Motor neuron (in vitro differentiated cells): ENCODE measurements at regions not wholly inside any gene's neighbourhood (a gene's known extent, or its start where the extent isn't known, plus 50 kb on each side); places are given as distances from the start of the nearest gene placed in this dataset.

Source experiments
- ATAC-seq, 8 experiments: fragments of 200-7000 bp; cut with Tn5 transposase; replicated peaks in 6 of 8; 2 replicates each; pipeline ENCODE4 v1.8.0; 2021; ENCODE audit warnings: mild to moderate bottlenecking in 8 of 8, moderate library complexity in 8 of 8
- H3K27ac ChIP-seq, 2 donors: fragments of 250-450 bp; sonication (Bioruptor Pico); 2 replicates each; pipeline ENCODE4 v1.9.0; 2021; ENCODE audit warnings: antibody characterized with exemption in 2 of 2, mild to moderate bottlenecking in 2 of 2, moderate library complexity in 1 of 2
- H3K4me1 ChIP-seq, 2 donors: fragments of 250-450 bp; sonication (Bioruptor Pico); replicated peaks in 1 of 2; 2 replicates each; pipeline ENCODE4 v1.6.1; 2021; ENCODE audit warnings: antibody characterized with exemption in 2 of 2, mild to moderate bottlenecking in 2 of 2, moderate library complexity in 1 of 2
- H3K4me3 ChIP-seq, 5 donors: fragments of 250-450 bp; sonication (Bioruptor Pico); 2 replicates each; pipeline ENCODE4 v1.9.0; 2021; ENCODE audit warnings: antibody characterized with exemption in 5 of 5, mild to moderate bottlenecking in 5 of 5, moderate library complexity in 4 of 5
- whole genome bisulfite sequencing, 10 experiments: fragments of 450-650 bp; shearing (Covaris generic); methylation state at CpG; one replicate each; pipeline ENCODE4 v1.0.0; 2022; 5-methylcytosine and 5-hydroxymethylcytosine counted together
- in situ Hi-C, 9 experiments: fragments of 400-800 bp; cut with MboI; loops; one replicate each; pipeline ENCODE4 v1.15.0; 2021; ENCODE audit warnings: low sequenced_read_pairs in 9 of 9, low pct_unique_long_range_greater_than_20kb in 2 of 9; ENCODE audit not compliant: unreplicated experiment in 9 of 9

DNA sequence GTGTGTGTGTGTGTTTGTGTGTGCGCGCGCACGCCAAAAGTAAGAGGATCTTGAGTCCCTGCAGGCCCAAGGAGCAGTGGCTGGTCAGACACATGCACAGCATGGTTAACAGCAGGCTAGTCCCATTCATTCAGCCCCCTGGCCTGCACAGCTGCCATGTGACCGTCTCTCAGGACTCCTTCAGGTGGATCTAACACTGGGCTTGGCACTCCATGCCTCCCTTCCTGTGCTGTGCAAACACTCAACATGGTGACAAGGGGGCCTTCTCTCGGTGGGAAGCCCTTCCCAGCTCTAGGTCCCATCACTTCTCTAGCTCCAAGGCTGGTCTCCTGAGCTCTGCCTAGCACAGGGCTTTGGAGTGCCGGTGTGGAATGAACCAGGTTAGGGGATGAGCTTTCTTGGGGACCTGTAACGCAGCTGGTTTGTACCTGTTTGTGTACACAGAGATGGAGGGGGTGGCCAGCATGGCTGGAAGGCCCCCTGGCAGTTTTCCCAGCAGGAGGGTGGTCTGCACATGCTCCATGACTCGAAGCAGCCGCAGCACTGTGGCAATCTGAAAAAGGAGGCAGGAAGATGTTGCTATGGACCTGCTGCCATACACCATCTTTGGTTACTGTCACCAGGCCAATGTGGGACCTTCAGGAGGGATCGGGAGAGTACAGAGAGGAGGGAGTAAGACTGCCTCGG is 69.4 kb upstream of the GCSH start:
- in situ Hi-C loops: no loop called here
- Histone ChIP-seq H3K27ac (no peak overlapping the region), H3K4me1 (no peaks in the 10 kb centered on the region), H3K4me3 (no peak overlapping the region)
- WGBS, 10 experiments: 20 to 79% (median 72%) methylated on average over 2 to 11 of the region's 12 CpGs; no CpG with 5 or more reads in 2 of the 10 experiments
- no peak for ATAC-seq

DNA sequence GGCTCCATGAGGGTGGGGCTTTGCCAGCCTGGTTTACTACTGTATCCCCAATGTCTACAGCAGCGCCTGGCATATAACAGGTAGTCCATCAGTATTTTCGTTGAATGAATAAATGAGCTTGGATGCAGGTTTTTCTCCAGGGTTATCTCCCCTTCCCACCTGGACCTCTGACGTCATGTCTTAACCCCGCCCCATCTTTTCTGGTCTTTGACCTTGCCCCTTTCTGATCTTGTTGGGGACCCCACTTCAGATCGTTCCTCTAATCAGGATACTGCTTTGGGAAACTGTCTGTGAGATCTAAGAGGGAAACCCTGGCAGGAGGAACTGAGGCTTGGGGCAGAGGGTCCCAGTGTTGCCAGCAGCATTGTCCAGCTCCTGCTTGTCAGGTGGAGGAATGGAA is 68.8 kb upstream of the GCSH start:
- no peak for ATAC-seq
- 17 to 88% (median 70%) methylated on average over 1 to 2 of the region's 5 CpGs; no CpG with 5 or more reads in 5 of the 10 experiments for WGBS, 10 experiments
- in situ Hi-C loops: no loop called here

DNA sequence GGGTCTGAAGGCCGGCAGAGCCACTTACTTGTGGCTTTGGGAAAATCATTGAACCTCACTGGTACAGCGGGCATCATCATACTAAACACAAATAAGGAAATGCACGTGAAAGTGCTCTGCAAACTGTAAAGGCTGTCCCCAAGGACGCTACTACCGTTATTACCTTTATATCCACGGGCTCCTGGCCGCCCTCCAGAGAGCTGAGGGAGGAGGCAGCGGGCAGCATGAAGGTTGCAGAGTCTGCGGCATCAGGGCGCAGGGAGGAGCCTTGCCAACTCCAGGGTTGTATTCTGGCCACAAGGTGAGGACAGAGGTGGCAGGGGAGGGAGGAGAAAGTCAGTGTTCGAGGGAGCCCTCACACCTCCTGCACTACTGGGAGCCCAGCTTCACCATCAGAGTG is 68.3 kb upstream of the GCSH start:
- 0 to 100% (median 77%) methylated on average over 1 to 9 of the region's 11 CpGs; no CpG with 5 or more reads in 2 of the 10 experiments for WGBS, 10 experiments
- Histone ChIP-seq H3K27ac (no peak overlapping the region), H3K4me3 (no peak overlapping the region), H3K4me1 (no peaks in the 10 kb centered on the region)
- ATAC-seq: no peak
- in situ Hi-C loops: no loop called here

More for the DNA sequence above, 68.8 kb upstream of the GCSH start:
- no peaks in the 10 kb centered on the region for H3K4me1 ChIP-seq
- H3K27ac ChIP-seq: no peak overlapping the region
- no peak overlapping the region for H3K4me3 ChIP-seq

DNA sequence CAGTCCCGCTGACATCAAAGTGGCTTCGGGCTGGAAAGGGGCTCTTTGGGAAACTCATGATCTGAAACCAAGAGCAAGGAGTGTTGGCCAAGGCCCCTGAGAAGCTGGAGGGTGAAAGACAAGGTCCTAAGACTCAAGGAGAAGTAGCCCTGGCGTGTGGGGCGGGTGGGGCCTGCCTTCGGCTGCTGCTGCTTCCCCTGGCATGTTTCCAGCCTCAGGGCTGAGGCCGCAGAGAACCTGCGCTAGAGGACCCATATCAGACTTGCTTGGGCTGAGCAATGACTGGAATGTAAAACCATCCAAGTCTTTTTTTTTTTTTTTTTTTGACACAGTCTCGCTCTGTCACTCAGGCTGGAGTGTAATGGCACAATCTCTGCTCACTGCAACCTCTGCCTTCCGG is 67.5 kb upstream of the GCSH start:
- Histone ChIP-seq H3K4me1 (peaks cover 3 to 4% of the 10 kb centered on the region in 2 donors), H3K27ac (no peak overlapping the region), H3K4me3 (no peak overlapping the region)
- no peak for ATAC-seq
- 33 to 100% (median 85%) methylated on average over 1 to 4 of the region's 9 CpGs; no CpG with 5 or more reads in 6 of the 10 experiments for WGBS, 10 experiments
- in situ Hi-C loops: no loop called here

DNA sequence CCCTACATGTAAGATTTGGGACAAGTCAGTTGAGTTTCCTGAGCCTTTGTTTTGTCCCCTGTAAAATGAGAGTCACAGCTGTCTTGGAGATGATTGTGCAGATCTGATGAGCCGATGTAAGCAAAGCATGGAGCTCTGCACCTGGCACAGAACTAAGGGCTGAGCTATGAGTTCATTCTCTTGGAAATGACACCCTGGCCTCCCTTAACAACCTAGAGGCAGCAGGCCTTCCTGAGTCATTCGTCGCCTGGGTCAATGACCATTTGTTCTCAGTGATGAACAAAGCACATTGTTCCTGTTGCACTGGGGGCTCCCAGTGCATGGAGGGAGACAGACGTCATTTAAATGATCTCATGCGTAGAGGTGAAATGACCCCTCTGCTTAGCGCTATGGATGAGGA is 62.8 kb upstream of the GCSH start:
- ATAC-seq: peak in 5 of 8 experiments; percentile 95 to 97 (median 96)
- WGBS, 10 experiments: 20 to 100% (median 44%) methylated on average over 1 to 4 of the region's 6 CpGs; no CpG with 5 or more reads in 4 of the 10 experiments
- in situ Hi-C loops: no loop called here

DNA sequence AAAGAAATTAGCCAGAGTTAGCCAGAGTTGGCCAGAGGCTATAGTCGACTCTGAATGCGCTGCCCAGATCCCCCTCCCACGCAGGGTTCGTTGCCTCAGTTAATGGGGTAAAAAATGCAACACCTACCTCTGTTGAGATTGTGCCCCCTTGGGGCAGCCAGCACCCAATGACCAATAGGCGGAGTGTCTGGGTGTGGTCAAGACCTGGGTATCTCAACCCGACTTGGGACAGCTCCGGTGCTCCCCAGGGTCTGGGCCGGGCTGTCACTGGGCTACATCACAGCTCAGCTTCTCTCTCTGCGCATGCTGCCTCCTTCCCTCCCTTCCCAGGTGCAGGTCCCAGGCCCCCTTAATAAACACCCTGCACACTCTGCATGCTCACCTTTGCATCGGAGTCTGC is 59.6 kb upstream of the GCSH start:
- ATAC-seq: no peak
- H3K27ac ChIP-seq: no peak overlapping the region
- H3K4me3 ChIP-seq: no peak overlapping the region
- in situ Hi-C loops: no loop called here
- WGBS, 10 experiments: 58 to 100% (median 80%) methylated on average over 1 to 8 of the region's 10 CpGs; no CpG with 5 or more reads in 2 of the 10 experiments
- H3K4me1 ChIP-seq: peaks cover 3 to 4% of the 10 kb centered on the region in 2 donors

More for the DNA sequence above, 62.8 kb upstream of the GCSH start:
- Histone ChIP-seq H3K4me3 (no peak overlapping the region), H3K27ac (no peak overlapping the region), H3K4me1 (peaks cover 3 to 4% of the 10 kb centered on the region in 2 donors)

DNA sequence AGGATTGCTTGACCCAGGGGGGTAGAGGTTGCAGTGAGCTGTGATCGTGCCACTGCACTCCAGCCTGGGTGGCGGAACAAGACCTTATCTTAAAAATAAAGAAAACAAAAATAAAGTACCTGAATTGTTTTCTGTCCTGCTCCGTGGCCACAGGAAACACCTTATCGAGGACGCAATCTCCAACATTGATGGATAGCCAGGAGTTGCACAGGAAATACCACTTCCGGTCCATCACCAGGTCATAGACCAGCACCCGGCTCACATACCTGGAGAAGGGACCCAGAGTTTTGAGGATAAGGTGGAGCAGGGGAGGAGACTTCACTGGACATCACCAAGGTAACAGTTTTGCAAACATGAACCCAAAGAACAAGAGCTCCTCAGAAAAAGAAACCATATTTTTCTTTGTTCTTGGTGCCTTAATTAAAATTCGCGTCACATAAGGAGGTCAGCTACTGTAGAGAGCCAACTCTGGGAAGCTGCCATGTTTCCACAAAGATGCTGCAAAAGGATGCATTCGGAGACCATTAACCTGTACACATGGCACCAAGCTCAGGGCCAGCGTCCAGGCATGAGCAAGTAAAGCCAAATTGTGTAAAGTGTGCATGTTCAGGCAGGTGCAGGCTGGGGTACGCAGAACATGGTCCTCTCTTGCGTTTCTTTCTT is 55.6 kb upstream of the GCSH start:
- H3K27ac ChIP-seq: no peak overlapping the region
- WGBS, 10 experiments: 25 to 94% (median 67%) methylated on average over 1 to 11 of the region's 13 CpGs; no CpG with 5 or more reads in 1 of the 10 experiments

DNA sequence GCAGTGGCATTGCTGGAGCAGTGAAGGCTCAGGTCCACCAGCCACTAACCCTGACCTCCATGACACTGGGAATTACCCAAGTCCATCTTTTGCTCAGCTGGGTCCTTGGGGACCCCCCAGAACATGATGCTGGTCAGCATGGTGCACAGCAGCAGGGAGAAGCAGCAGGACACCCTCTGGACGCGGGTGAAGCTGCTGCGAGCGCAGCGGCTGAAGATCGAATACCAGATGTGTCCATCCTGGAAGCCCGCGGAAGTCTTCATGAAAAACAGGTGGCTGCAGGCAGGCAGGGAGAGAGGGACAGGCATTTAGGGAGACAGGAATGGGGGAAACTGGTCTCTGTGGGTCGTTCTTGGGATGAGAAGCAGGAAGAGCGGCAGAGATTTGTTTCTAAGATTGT is 53.4 kb upstream of the GCSH start:
- no peak for ATAC-seq
- no peak overlapping the region for H3K27ac ChIP-seq
- no peaks in the 10 kb centered on the region for H3K4me1 ChIP-seq
- WGBS, 10 experiments: 0 to 99% (median 88%) methylated on average over 1 to 10 of the region's 10 CpGs; no CpG with 5 or more reads in 3 of the 10 experiments
- in situ Hi-C loops: no loop called here
- H3K4me3 ChIP-seq: no peak overlapping the region

More for the DNA sequence above, 55.6 kb upstream of the GCSH start:
- no peak overlapping the region for H3K4me3 ChIP-seq
- H3K4me1 ChIP-seq: no peaks in the 10 kb centered on the region
- no peak for ATAC-seq
- in situ Hi-C loops: no loop called here

DNA sequence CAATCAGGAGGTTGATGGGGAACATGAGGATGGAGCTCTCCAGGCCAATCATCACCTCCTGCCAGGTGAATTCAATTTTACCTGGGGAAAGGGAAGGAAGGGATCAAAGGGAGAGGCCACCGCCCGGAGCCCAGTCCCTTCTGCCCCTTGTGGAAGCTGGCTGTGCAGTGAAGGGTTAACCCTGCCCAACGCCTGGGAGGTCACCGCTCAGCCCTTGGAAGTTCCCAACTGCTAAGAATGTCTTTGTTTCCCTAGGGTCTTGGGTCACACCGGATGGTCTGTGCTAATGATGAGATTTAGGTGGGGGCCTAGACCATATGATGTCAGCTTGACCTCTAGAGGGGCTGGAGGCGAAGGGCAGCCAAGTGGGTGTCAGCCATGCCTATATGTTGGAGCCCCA is 52.1 kb upstream of the GCSH start:
- no peak for ATAC-seq
- in situ Hi-C loops: no loop called here
- Histone ChIP-seq H3K4me1 (no peaks in the 10 kb centered on the region), H3K4me3 (no peak overlapping the region), H3K27ac (no peak overlapping the region)
- 0 to 28% (median 0%) methylated on average over 1 to 3 of the region's 6 CpGs; no CpG with 5 or more reads in 7 of the 10 experiments for WGBS, 10 experiments
